GM21423 (cell line): ENCODE measurements at regions not wholly inside any gene's neighbourhood (a gene's known extent, or its start where the extent isn't known, plus 50 kb on each side); places are given as distances from the start of the nearest gene placed in this dataset.

Experiments
- ATAC-seq: cut with Tn5 transposase; IDR thresholded peaks from one replicate; pipeline ENCODE4 v1.9.1; 2021; ENCODE audit warnings: mild to moderate bottlenecking, moderate library complexity; ENCODE audit not compliant: unreplicated experiment

DNA sequence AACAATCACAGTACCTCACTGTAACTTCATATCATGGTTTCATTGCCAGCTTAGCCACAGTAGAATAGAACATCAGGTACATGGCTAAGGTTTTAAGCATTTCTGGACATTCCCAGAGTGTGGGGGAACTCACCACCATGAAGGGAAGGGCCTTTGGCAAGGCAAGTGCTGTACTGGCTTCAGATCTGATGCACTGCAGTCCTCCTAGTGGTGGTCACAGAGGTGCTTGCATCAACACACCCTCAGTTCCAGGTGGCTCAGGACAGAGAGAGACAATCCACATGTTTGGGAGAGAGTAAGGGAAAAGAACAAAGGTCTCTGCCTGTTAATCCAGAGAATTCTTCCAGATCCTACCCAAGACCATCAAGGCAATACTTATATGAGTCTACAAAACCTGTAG, 528.4 kb upstream of the RGS18 start:
- ATAC-seq = no peak

DNA sequence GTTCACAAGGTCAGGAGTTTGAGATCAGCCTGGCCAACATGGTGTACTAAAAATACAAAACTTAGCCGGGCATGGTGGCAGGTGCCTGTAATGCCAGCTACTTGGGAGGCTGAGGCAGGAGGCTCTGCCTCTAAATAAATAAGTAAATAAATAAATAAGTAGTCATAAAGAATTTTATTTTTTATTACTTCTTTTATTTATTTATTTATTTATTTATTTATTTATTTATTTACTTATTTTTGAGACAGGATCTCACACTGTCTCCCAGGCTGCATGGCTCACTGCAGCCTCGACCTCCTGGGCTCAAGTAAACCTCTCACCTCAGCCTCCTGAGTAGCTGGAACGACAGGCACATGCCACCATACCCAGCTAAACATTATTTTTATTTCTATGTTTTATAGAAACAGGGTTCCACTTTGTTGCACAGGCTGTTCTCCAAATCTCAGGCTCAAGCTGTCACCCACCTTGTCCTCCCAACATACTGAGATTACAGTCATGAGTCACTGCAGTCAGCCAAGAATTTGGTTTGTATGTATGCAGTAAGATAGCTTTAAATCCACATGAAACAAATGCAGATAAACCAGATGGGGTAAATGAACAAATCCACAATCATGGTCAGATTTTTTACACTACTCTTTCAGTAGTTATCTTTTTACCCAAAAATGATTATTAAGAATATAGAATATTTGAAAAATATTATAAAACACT, 523.3 kb upstream of the RGS18 start:
- ATAC-seq = no peak

DNA sequence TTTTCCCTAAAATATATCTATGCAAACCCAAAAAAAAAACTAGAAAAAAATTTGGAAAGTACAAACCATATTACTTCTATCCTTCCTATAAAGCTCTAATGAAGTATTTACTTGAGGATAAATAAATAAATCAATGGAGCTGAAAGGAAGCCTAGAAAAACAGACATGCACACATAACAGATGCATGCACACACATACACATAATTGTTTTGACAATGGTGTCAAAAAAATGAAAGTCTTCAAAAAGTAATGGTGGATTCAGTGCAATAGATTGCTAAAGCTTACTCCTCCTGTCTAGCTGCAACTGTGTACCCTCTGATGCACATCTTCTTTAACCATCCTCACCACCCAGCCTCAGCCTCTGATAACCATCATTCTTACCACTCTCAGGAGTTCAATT, 521.9 kb upstream of the RGS18 start:
- no peak for ATAC-seq

DNA sequence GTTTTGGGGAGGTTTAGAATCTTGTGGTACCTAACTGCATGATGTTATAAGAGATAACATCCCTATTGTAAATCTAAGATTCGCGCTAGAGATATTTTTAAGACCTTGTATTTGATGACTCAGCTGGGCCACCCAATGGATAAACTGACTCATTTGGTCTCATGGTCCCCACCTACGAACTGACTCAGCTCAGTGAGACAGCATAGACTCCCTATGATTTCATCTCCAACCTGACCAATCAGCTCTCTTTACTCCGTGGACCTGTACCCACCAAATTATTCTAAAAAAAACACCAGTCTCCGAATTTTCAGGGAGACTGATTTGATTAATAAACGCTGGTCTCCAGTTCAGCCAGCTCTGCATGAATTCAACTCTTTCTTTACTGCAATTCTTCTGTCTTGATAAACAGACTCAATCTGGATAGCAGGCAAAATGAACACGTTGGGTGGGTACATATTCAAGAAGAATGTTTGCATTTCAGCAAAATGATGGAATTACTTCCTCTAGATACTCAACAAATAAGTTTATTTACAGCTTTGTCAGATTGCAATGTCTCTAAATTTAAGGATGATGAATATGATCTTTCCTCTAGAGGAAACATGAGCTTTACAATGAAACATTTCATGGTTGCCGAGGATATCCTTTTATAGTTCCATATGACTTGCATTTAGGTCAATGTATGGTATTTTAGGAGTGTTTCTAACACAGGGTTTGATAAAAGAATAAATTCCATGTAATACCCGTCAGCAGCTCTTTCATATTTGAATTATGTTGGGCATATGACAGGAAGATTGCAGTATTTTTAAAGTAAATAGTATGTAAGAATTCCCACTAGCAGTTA, 516.6 kb upstream of the RGS18 start:
- no peak for ATAC-seq

DNA sequence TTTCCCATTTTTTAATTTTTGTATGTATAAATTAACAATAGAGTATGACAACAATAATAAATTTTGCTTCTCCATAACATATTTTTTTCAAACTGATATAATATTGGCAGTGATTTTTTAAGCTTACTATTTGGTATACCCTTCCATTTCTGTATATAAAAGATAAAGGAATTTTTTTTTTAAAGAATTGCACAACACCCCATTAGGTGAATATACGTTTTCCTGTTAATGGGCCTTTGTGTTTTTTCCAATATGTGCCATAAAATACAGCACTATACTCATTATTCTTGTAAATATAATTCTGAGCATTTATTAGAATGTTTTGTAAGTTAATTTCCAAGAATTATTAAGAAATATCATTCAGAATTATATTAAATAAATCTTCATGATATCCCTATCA, 515.2 kb upstream of the RGS18 start:
- no peak for ATAC-seq

DNA sequence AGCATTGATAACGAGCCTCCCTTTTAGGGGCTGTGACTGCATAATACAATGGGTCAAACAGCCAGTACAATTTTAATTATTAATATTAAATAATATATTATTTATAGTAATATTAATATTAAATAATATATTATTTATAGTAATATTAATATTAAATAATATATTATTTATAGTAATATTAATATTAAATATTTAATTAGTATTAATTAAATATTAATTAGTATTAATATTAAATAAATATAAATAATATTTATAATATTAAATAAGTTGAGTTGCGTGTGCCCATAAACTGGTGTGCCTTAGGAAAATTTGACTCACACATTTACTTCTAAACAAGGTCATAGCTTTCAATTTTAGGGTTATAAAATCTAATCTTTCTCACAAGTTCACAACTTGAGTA, 509.3 kb upstream of the RGS18 start:
- ATAC-seq = no peak

DNA sequence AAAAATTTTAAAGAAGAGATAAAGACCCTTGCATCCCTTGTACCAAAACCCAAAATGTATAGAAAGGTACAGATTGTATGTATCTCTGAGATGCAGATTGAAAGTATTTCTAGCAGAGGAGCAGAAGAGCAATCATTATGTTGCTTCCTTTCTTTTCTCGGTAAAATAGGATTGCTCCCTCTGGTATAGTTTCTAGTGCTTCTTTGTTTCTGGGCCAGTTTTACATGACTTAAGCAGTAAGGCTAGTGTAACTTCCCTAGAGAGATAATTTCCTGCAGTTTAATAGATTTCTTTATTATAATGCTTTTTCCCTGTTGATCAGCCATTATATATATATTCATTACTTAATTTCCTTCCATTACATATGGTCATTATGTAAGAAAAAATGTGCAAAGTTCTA, 496.2 kb upstream of the RGS18 start:
- ATAC-seq = no peak

DNA sequence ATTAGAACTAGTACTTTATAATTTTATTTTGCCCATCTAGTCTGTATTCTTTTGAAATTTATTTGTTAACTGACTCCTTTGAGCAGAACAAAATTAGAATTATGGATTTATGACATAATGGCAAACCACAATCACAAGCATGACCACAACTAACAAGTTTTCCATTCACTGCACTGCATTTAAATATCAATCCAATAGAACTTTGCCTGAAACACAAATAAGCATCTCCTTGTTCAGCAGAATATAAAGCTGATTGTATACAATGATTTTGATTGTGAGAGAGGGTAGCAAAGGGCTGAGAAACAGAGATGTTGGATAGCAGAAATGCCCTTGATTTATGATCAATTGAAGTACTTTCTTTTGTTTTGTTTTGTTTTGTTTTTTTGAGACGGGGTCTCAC, 495.5 kb upstream of the RGS18 start:
- ATAC-seq = no peak

DNA sequence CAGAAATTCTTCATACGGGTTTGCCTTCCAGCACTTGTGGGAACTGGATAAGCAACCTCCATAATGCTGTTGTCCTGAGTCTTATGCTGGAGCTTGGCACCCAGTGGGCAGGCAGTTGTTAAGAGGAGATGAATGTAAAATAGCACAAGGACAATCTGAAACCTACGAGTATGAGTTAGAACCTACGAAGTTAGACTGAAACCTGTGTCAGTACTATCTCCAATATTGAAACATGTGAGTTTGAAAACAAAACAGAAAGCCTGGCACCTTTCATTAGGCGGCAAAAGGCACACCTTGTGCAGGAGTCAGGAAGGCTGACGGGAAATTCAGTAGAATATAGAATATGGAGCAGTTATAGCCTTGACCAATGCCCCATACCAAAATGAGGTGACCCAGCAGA, 489.7 kb upstream of the RGS18 start:
- ATAC-seq = no peak

DNA sequence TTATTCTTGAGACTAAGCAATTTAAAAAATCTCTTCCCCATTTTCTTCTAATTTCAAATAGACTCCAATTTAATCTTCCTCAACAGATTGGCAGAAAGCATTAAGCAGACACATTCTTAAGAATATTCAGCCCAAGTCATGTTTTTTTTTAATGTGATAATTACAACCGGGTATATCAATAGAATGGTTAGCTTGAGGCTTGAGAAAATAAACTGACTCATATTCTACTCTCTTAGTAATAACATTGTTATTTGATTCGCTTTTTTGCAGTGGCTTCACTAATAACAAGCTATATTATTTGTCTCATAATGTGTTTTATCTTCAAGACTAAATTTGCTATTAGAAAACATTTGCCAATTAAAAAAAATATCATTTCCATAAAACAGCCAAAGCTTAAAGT, 488.6 kb upstream of the RGS18 start:
- no peak for ATAC-seq

DNA sequence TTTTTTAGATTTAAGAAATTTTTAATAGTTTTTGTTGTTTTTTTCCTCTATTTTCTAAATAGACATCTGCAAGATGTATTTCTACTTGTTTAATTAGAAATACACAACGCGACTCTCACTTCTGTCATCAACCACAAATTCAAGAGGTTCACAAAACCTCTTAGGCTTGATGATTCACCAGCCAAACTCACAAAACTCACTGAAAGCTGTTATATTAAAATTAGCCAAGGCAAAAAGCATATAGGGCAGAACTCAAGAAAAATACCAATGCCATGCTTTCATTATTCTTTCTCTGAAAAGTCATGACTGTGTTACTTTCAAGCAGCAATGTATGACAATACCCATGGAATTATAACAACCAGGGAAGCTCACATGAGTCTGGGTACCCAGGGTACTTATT, 487.0 kb upstream of the RGS18 start:
- ATAC-seq = no peak

DNA sequence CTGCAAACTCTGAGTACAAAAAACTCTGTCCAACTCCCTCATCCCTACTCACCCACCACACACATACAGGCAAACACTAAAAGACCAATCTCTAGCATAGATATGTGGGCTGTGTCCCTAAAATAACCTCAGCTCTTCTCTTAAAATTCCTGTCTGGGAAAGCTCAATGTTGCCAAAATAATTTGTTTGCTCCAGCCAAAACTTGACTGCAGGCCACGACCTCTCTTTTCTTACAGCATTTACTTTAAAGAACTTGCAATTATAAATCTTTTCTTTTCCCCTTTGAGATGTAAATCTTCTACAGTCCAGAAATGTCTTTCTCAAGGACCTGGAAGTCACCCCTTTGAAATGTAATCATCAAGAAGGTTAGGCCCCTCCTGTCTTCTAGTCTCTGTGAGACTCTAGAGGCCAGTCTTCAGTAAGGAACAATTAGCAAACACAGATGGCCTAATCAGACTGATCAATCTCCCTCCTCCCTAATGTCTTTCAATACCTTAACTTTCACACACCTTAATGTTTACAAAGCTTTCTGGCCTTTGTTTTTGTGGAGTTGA, 483.6 kb upstream of the RGS18 start:
- ATAC-seq = no peak

DNA sequence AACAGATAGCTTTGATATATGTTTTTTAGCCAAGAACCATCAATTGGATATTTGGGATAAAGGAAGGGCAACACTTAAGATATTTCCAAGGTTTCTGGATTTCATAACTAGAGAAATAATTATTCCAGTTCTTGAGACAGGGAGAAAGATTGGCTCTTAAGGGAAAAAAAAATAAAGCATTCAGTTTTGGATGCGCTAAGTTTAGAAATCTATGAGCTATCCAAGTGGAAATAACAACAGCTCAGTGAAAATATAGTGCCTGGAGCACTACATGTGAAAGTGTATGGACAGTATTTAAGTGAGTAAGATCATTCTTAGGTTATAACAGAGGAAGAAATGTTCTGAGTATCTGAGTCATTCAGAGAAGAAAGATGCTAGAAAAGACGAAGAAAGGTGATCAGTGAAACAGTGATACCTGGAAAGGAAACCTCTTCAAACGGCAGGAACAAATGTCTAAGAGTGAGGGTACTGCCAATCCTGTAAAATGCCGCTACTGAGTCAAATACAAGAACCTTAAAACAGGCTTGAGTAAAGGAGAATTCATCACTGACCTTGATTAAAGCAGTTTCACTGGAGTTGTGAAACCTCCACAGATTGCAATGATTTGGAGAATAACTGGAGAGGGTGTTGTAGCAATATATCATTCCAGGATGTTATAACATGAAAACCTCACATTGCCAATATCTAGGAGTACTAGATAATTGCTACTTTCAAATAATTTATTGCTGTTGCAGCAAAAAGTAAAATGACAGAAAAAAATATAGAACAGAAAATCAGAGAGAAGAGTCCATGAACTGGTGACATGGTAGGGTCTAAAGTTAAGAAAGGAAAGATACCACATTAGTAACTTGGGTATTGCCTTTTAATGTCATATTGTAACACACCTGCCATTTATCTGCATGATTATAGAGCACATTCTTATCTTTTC, 482.1 kb upstream of the RGS18 start:
- no peak for ATAC-seq

DNA sequence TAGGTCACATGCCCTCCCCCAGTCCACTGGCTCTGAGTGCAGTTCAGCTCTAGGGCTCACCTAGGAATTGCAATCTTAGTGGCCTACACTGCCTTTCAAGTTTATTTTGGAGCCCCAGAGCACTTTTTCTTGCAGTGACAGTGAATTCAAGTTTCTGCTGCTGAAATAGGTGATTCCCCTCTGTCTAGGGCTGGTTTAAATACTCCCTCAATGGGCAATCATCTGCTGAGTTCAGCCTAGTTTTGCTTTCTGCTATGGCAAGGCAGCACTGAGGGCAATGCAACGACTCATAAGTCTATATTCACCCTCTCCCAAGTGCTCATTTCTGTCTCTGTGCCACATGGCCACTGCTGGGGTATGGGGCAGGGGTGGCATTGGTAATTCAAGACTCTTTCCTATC, 472.6 kb upstream of the RGS18 start:
- no peak for ATAC-seq

DNA sequence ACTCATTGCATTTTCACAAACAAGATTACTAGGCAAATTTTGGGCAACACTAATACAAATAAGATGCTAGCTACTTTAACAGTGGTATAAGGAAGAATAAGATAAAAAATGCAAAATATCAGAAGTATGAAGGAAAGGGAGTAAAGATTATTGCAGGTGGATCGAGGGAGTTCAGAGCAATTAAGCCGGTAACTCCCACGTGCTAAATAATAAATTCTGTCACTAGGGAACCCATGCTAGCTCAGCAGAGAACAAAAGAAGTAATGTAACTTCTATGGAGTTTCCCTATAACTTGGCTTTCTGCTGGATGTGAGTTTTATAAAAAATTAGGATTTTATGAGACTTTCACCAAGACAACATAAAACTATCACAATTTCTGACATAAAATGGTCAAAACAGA, 470.5 kb upstream of the RGS18 start:
- no peak for ATAC-seq

DNA sequence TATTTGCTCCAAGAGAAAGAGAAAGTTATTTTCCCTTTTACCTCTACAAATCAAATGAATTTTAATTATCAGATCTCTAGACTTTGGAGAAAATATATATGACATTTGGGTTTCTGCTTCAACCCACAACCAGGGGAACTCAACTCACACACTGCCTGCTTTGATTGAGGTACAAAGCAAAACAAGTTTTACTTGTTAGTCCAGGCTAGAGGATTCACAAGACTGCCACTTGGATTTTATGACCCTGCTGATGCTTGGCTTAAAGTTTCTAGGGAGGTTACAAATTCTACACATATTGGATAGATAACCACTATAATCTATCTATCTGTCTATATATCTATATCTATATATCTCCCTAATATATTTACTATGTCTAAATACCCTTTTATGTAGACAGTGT, 467.3 kb upstream of the RGS18 start:
- ATAC-seq = no peak

DNA sequence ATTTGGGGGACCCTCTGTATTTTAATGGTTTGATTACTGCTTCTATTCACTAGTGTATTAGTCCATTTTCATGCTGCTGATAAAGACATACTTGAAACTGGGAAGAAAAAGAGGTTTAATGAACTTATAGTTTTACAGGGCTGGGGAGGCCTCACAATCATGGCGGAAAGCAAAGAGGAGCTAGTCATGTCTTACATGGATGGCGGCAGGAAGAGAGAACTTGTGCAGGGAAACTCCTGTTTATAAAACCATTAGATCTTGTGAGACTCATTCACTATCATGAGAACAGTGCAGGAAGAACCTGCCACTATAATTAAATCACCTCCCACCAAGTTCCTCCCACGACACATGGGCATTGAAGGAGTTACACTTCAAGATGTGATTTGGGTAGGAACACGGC, 464.5 kb upstream of the RGS18 start:
- no peak for ATAC-seq

DNA sequence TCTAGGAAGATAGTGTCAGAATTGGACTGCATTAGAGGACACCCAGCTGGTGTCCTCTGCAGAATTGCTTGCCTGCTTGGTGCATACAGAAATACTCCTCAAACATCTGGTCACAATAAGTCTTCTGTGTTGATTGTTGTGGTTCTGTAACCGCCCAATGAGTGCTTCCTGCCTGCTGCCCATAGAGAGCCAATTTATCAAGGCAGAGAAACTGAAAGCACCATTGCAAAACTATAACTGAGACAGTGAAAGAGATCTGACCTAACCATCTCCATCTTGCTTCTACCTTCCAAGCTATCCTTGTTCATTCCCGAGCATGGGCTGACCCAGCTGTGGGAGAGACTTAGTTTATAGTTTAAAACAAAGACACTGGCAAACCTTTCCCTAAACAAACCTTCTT, 462.4 kb upstream of the RGS18 start:
- ATAC-seq = peak; percentile 87

DNA sequence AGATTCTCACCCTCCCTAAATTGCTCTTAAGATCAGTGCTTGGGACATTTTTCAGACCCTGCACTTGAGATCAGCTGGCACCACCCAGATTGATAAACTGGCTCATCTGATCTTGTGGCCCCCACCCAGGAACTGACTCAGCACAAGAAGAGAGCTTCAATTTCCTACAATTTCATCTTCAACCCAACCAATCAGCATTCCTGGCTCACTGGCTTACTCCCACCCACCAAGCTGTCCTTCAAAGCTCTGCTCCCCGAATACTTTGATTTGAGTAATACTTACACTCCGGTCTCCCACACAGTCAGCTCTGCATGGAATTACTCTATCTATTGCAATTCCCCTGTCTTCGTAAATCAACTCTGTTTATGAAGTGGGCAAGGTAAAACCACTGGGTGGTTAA, 461.9 kb upstream of the RGS18 start:
- ATAC-seq = no peak

DNA sequence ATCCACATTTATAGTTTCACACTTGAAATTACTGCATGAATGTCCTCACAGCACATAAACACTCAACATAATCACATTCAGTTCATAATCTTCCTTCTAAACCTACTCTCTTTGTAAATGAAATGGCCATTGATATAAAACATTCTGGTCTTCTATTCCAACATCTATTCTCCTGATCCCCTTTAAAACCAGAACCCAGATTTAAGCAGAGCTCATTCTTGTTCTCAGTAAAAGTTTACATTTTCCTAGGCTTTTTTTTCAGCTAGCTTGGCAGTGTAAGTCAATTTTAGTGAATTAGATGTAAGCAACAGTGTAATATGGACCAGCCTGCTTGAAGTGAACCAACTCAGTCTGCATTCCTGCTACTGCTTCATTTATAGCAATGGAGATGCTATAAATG, 460.7 kb upstream of the RGS18 start:
- no peak for ATAC-seq

DNA sequence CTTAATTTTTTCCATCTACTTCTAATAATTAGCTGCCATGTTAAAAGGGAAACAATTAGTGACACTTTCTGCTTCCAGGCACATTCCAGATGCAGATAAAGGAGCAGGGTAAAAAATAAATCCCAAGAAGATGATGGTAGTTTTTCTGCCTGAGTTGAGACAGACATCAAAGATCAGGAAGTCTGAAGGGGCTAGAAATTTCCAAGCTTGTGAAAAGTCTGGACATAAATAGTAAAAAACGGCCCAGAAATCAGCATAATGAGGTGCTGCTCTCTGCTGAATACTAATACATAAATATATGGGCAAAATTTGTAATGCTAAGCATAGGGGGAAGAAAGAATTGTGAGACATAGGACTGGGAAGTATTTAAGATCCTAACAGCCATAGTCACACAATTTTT, 460.0 kb upstream of the RGS18 start:
- ATAC-seq = no peak
